ENCODE measurements at regions not wholly inside any gene's neighbourhood (a gene's known extent, or its start where the extent isn't known, plus 50 kb on each side); places are given as distances from the start of the nearest gene placed in this dataset.
A peak's percentile ranks its signal among the peaks of the same experiment; 100 is the strongest.

GRCh38 chr3:30372837-30373236 lies 233.6 kb upstream of the TGFBR2 start:
- H3K9me3 ChIP-seq = no peaks in the 10 kb centered on the region
- H3K36me3 ChIP-seq = no peaks in the 10 kb centered on the region
- no peaks in the 10 kb centered on the region for H3K27me3 ChIP-seq
- H3K4me1 ChIP-seq = peaks cover 0 to 25% (median 13%) of the 10 kb centered on the region in 4 donors
- no peak overlapping the region for H3K27ac ChIP-seq
- intact Hi-C loops (cut with DNase I; ENCODE audit: low total_unique reads) = no loop called here
- H3K4me3 ChIP-seq = no peak overlapping the region
- WGBS, 5 donors = 33 to 55% (median 41%) methylated on average over 3 of the region's 3 CpGs
- TF ChIP-seq EP300 (IDR thresholded peaks at IDR 0.05) (no peak), POLR2A (IDR thresholded peaks at IDR 0.05) (no peak), CTCF (IDR thresholded peaks at IDR 0.05) (no peak), POLR2AphosphoS5 (IDR thresholded peaks at IDR 0.05) (no peak)
- DNase-seq = no peak

GRCh38 chr3:30384546-30385072 lies 221.8 kb upstream of the TGFBR2 start:
- intact Hi-C loops (cut with DNase I; ENCODE audit: low total_unique reads) = no loop called here
- no peaks in the 10 kb centered on the region for H3K4me1 ChIP-seq
- no peak overlapping the region for H3K27ac ChIP-seq
- H3K4me3 ChIP-seq = no peak overlapping the region
- WGBS, 5 donors = 60 to 82% (median 76%) methylated on average over 1 to 2 of the region's 2 CpGs
- DNase-seq = no peak
- no peaks in the 10 kb centered on the region for H3K36me3 ChIP-seq
- no peak for TF ChIP-seq CTCF (IDR thresholded peaks at IDR 0.05)
- TF ChIP-seq EP300 (IDR thresholded peaks at IDR 0.05) = no peak
- no peak for TF ChIP-seq POLR2A (IDR thresholded peaks at IDR 0.05)
- no peak for TF ChIP-seq POLR2AphosphoS5 (IDR thresholded peaks at IDR 0.05)
- peaks cover 0 to 4% (median 2%) of the 10 kb centered on the region in 4 donors for H3K9me3 ChIP-seq
- H3K27me3 ChIP-seq = no peaks in the 10 kb centered on the region

- Histone ChIP-seq H3K4me3 (no peak overlapping the region), H3K27me3 (no peaks in the 10 kb centered on the region), H3K9me3 (no peaks in the 10 kb centered on the region), H3K36me3 (no peaks in the 10 kb centered on the region), H3K4me1 (no peaks in the 10 kb centered on the region), H3K27ac (no peak overlapping the region)
- WGBS, 5 donors = 60 to 74% (median 70%) methylated on average over 4 of the region's 4 CpGs
- intact Hi-C loops (cut with DNase I; ENCODE audit: low total_unique reads) = no loop called here
- TF ChIP-seq EP300 (IDR thresholded peaks at IDR 0.05) = no peak
- TF ChIP-seq POLR2AphosphoS5 (IDR thresholded peaks at IDR 0.05) = no peak
- no peak for TF ChIP-seq CTCF (IDR thresholded peaks at IDR 0.05)
- TF ChIP-seq POLR2A (IDR thresholded peaks at IDR 0.05) = no peak
- DNase-seq = peak in 1 of 2 donors; percentile 41
Observed at GRCh38 chr3:30393079-30393478, 213.3 kb upstream of the TGFBR2 start.

GRCh38 chr3:30397030-30397429 lies 209.4 kb upstream of the TGFBR2 start:
- no peaks in the 10 kb centered on the region for H3K36me3 ChIP-seq
- 67 to 97% (median 92%) methylated on average over 1 of the region's 1 CpG for WGBS, 5 donors
- intact Hi-C loops (cut with DNase I; ENCODE audit: low total_unique reads) = no loop called here
- no peak for DNase-seq
- peaks cover 0 to 17% (median 4%) of the 10 kb centered on the region in 4 donors for H3K4me1 ChIP-seq
- no peaks in the 10 kb centered on the region for H3K27me3 ChIP-seq
- no peak overlapping the region for H3K4me3 ChIP-seq
- TF ChIP-seq POLR2AphosphoS5 (IDR thresholded peaks at IDR 0.05) (no peak), EP300 (IDR thresholded peaks at IDR 0.05) (no peak), POLR2A (IDR thresholded peaks at IDR 0.05) (no peak), CTCF (IDR thresholded peaks at IDR 0.05) (no peak)
- no peaks in the 10 kb centered on the region for H3K9me3 ChIP-seq
- H3K27ac ChIP-seq = no peak overlapping the region
